GM12892 (cell line): ENCODE measurements at regions not wholly inside any gene's neighbourhood (a gene's known extent, or its start where the extent isn't known, plus 50 kb on each side); places are given as distances from the start of the nearest gene placed in this dataset.

ENCODE experiments used
- DNase-seq: peaks from one replicate; pipeline ENCODE4 v3.0.0; 2011; ENCODE audit not compliant: insufficient read length
- FAIRE-seq: peaks from 2 replicates; lab custom pipeline; 2011; peaks lifted over from hg19 to GRCh38; lab: Jason Lieb, UNC
- POLR2A ChIP-seq: IDR thresholded peaks from 2 replicates; pipeline ENCODE4 v1.6.1; 2011; ENCODE audit warnings: low read depth, low read length, control low read depth
- POLR2AphosphoS5 ChIP-seq: IDR thresholded peaks from 2 replicates; pipeline ENCODE4 v1.6.1; 2011; ENCODE audit warnings: low read depth, low read length, control low read depth
- TAF1 ChIP-seq: IDR thresholded peaks from 2 replicates; pipeline ENCODE4 v1.6.1; 2011; ENCODE audit warnings: low read depth, mild to moderate bottlenecking, control low read depth, low read length, borderline replicate concordance

GRCh38 chr3:44023961-44024593 is 217.6 kb upstream of the TOPAZ1 start:
- FAIRE-seq (peak; percentile 24), DNase-seq (no peak)
- TF ChIP-seq POLR2AphosphoS5 (no peak), POLR2A (no peak), TAF1 (no peak)

GRCh38 chr3:44026220-44026865 is 215.3 kb upstream of the TOPAZ1 start:
- FAIRE-seq = no peak
- no peak for DNase-seq
- TF ChIP-seq POLR2AphosphoS5 (no peak), POLR2A (no peak), TAF1 (no peak)

GRCh38 chr3:44029100-44029499 is 212.6 kb upstream of the TOPAZ1 start:
- FAIRE-seq (no peak), DNase-seq (no peak)
- TF ChIP-seq POLR2A = no peak

GRCh38 chr3:44030285-44030684 is 211.4 kb upstream of the TOPAZ1 start:
- no peak for FAIRE-seq

GRCh38 chr3:44030687-44031305 is 210.9 kb upstream of the TOPAZ1 start:
- FAIRE-seq (no peak), DNase-seq (no peak)
- TF ChIP-seq TAF1 (no peak), POLR2AphosphoS5 (no peak), POLR2A (no peak)

More at GRCh38 chr3:44030285-44030684, 211.4 kb upstream of the TOPAZ1 start:
- DNase-seq = no peak
- TF ChIP-seq POLR2A = no peak
- no peak for TF ChIP-seq TAF1
- no peak for TF ChIP-seq POLR2AphosphoS5

GRCh38 chr3:44031387-44032380 is 210.0 kb upstream of the TOPAZ1 start:
- DNase-seq (no peak), FAIRE-seq (no peak)
- no peak for TF ChIP-seq POLR2A
- TF ChIP-seq POLR2AphosphoS5 = no peak
- no peak for TF ChIP-seq TAF1

GRCh38 chr3:44032487-44032886 is 209.2 kb upstream of the TOPAZ1 start:
- FAIRE-seq (no peak), DNase-seq (no peak)

GRCh38 chr3:44033123-44033522 is 208.6 kb upstream of the TOPAZ1 start:
- FAIRE-seq (no peak), DNase-seq (no peak)
- TF ChIP-seq POLR2A (no peak), TAF1 (no peak), POLR2AphosphoS5 (no peak)

More at GRCh38 chr3:44032487-44032886, 209.2 kb upstream of the TOPAZ1 start:
- TF ChIP-seq TAF1 = no peak
- TF ChIP-seq POLR2AphosphoS5 = no peak
- TF ChIP-seq POLR2A = no peak

- FAIRE-seq (no peak), DNase-seq (no peak)
- TF ChIP-seq TAF1 (no peak), POLR2AphosphoS5 (no peak), POLR2A (no peak)
Observed at GRCh38 chr3:44036850-44037249, 204.8 kb upstream of the TOPAZ1 start.

- TF ChIP-seq TAF1 = no peak
- TF ChIP-seq POLR2A = no peak
- TF ChIP-seq POLR2AphosphoS5 = no peak
- DNase-seq (no peak), FAIRE-seq (no peak)
Observed at GRCh38 chr3:44039006-44039405, 202.7 kb upstream of the TOPAZ1 start.

GRCh38 chr3:44041726-44042125 is 200.0 kb upstream of the TOPAZ1 start:
- no peak for DNase-seq

More at GRCh38 chr3:44041726-44042125, 200.0 kb upstream of the TOPAZ1 start:
- TF ChIP-seq POLR2AphosphoS5 = no peak
- no peak for TF ChIP-seq POLR2A
- TF ChIP-seq TAF1 = no peak
- FAIRE-seq = no peak
